ENCODE measurements at regions not wholly inside any gene's neighbourhood (a gene's known extent, or its start where the extent isn't known, plus 50 kb on each side); places are given as distances from the start of the nearest gene placed in this dataset.
A peak's percentile ranks its signal among the peaks of the same experiment; 100 is the strongest.

DNA sequence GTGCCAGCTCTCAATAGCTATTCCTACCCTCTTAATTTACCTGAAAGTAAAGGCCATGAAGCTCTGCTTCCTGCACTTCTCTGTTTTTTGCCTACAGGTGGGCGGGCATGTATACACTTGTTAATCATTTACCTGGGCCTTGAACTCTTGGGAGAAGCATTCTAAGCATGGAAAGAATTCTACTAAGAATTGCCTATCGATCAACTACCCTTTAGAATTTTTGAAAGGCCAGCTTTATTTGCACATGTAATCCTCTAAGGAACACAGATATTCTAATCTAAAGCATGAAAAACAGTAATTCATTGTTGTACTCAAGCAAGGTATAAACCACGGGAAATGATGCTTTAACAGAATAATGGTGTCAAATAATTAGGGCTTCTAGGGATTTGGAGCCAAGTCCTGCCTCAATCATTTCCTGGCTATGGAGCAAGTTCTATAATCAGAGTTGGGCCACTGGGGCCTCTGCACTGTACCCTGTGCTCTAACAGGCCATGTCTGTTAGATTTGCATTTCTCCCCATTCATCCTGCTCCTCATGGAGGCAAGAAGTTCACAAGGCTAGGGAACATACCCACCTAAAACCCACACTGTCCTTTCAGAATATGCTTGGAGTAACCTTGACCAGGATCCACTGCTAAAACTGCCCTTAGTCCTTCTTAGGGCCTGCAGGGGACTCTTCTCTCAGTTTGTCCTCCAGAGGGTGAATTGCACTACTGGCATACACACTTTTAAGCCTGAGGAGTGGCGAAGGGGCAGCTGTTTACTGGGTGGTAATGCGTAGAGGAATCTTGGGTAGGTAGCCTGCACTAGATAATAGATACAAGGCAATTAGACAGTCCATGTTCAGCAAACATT is 276.4 kb upstream of the JAG1 start:
- H3K4me1 ChIP-seq (ENCODE audit: insufficient read depth, low read length) = no peaks in the 10 kb centered on the region
- H3K27ac ChIP-seq (ENCODE audit: low read depth, low read length) = no peak overlapping the region
- no peaks in the 10 kb centered on the region for H3K27me3 Mint-ChIP-seq (ENCODE audit: low read depth, unreplicated experiment)
- no peak overlapping the region for H3K4me2 ChIP-seq (ENCODE audit: low read length)
- H3K9me3 ChIP-seq (ENCODE audit: insufficient read depth, low read depth, low read length) = no peaks in the 10 kb centered on the region
- H3K9ac ChIP-seq (ENCODE audit: low read length) = no peak overlapping the region
- no peaks in the 10 kb centered on the region for H4K20me1 ChIP-seq (ENCODE audit: insufficient read depth, low read length)
- no peak overlapping the region for H3K27ac Mint-ChIP-seq (ENCODE audit: unreplicated experiment)
- H3K36me3 ChIP-seq (ENCODE audit: insufficient read depth, low read length) = no peaks in the 10 kb centered on the region
- no peaks in the 10 kb centered on the region for H3K27me3 ChIP-seq (ENCODE audit: insufficient read depth, low read length)
- FAIRE-seq = no peak
- H3K4me1 Mint-ChIP-seq (ENCODE audit: low read depth, unreplicated experiment) = peaks cover 3% of the 10 kb centered on the region
- TF ChIP-seq EZH2 (IDR thresholded peaks at IDR 0.05; ENCODE audit: insufficient read depth, low read length) = no peak
- TF ChIP-seq, protein P1, sequence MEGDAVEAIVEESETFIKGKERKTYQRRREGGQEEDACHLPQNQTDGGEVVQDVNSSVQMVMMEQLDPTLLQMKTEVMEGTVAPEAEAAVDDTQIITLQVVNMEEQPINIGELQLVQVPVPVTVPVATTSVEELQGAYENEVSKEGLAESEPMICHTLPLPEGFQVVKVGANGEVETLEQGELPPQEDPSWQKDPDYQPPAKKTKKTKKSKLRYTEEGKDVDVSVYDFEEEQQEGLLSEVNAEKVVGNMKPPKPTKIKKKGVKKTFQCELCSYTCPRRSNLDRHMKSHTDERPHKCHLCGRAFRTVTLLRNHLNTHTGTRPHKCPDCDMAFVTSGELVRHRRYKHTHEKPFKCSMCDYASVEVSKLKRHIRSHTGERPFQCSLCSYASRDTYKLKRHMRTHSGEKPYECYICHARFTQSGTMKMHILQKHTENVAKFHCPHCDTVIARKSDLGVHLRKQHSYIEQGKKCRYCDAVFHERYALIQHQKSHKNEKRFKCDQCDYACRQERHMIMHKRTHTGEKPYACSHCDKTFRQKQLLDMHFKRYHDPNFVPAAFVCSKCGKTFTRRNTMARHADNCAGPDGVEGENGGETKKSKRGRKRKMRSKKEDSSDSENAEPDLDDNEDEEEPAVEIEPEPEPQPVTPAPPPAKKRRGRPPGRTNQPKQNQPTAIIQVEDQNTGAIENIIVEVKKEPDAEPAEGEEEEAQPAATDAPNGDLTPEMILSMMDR (IDR thresholded peaks at IDR 0.05; ENCODE audit: insufficient read depth, low read depth, low read length) = no peak
- H2AFZ ChIP-seq (ENCODE audit: low read depth, low read length) = no peak overlapping the region
- peak overlapping the region; percentile 24 for H3K4me3 Mint-ChIP-seq (ENCODE audit: unreplicated experiment)
- no peaks in the 10 kb centered on the region for H3K36me3 Mint-ChIP-seq (ENCODE audit: low read depth, unreplicated experiment)
- no peak for DNase-seq (ENCODE audit: low read depth)
- no peaks in the 10 kb centered on the region for H3K9me3 Mint-ChIP-seq (ENCODE audit: unreplicated experiment)
- no peak overlapping the region for H3K4me3 ChIP-seq (ENCODE audit: insufficient read depth, low read depth, low read length)
- H3K79me2 ChIP-seq (ENCODE audit: insufficient read depth, low read length) = no peaks in the 10 kb centered on the region

DNA sequence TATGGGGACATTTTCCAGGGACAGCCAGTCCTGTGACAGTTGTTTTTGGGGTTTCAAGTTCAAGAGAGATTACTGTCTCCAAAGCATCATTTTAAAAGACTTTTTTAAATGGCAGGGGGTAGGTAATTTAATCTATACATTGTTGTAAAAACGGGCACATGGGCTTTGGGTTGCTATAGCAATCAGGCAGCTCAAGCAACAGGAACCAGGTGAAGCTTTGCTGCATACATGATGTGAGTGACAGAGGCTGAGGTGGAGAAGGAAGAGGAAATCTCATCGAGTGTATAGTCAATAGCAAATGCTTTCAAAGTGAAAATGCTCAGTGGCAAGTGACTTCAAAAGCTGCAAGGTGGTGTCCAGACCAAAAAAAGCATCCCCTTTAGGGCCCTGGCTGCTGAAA is 277.4 kb upstream of the JAG1 start:
- no peaks in the 10 kb centered on the region for H3K27me3 Mint-ChIP-seq (ENCODE audit: low read depth, unreplicated experiment)
- Histone ChIP-seq H3K4me1 (ENCODE audit: insufficient read depth, low read length) (no peaks in the 10 kb centered on the region), H3K4me3 (ENCODE audit: insufficient read depth, low read depth, low read length) (no peak overlapping the region), H3K36me3 (ENCODE audit: insufficient read depth, low read length) (no peaks in the 10 kb centered on the region), H2AFZ (ENCODE audit: low read depth, low read length) (no peak overlapping the region), H3K9ac (ENCODE audit: low read length) (no peak overlapping the region), H3K27ac (ENCODE audit: low read depth, low read length) (no peak overlapping the region), H4K20me1 (ENCODE audit: insufficient read depth, low read length) (no peaks in the 10 kb centered on the region), H3K79me2 (ENCODE audit: insufficient read depth, low read length) (no peaks in the 10 kb centered on the region), H3K4me2 (ENCODE audit: low read length) (no peak overlapping the region), H3K9me3 (ENCODE audit: insufficient read depth, low read depth, low read length) (no peaks in the 10 kb centered on the region), H3K27me3 (ENCODE audit: insufficient read depth, low read length) (no peaks in the 10 kb centered on the region)
- no peaks in the 10 kb centered on the region for H3K36me3 Mint-ChIP-seq (ENCODE audit: low read depth, unreplicated experiment)
- no peak overlapping the region for H3K27ac Mint-ChIP-seq (ENCODE audit: unreplicated experiment)
- DNase-seq (ENCODE audit: low read depth) (no peak), FAIRE-seq (no peak)
- no peak for TF ChIP-seq EZH2 (IDR thresholded peaks at IDR 0.05; ENCODE audit: insufficient read depth, low read length)
- TF ChIP-seq, protein P1 (IDR thresholded peaks at IDR 0.05; ENCODE audit: insufficient read depth, low read depth, low read length) = no peak
- no peak overlapping the region for H3K4me3 Mint-ChIP-seq (ENCODE audit: unreplicated experiment)
- H3K4me1 Mint-ChIP-seq (ENCODE audit: low read depth, unreplicated experiment) = peaks cover 8% of the 10 kb centered on the region
- no peaks in the 10 kb centered on the region for H3K9me3 Mint-ChIP-seq (ENCODE audit: unreplicated experiment)

DNA sequence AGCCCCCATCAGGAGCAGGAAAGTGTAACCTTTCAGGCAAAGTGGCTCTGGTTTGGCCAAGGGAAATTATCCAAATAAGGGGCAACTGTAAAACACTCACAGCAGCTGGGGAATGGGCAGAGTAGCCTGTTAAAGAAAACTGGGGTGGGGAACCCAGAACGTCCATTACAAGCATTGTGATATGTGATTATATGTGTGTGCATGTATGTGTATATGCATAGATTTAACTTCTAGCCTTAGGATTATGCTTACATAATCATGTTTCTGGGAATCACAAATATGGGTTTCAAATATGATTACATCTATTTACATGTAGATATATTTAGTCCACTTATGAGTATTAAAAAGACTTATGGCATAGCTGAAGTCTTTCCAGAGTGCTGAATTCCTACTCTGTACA is 278.1 kb upstream of the JAG1 start:
- FAIRE-seq (no peak), DNase-seq (ENCODE audit: low read depth) (no peak)
- Mint-ChIP-seq H3K4me1 (ENCODE audit: low read depth, unreplicated experiment) (peaks cover 8% of the 10 kb centered on the region), H3K36me3 (ENCODE audit: low read depth, unreplicated experiment) (no peaks in the 10 kb centered on the region), H3K27me3 (ENCODE audit: low read depth, unreplicated experiment) (no peaks in the 10 kb centered on the region), H3K9me3 (ENCODE audit: unreplicated experiment) (no peaks in the 10 kb centered on the region), H3K27ac (ENCODE audit: unreplicated experiment) (no peak overlapping the region), H3K4me3 (ENCODE audit: unreplicated experiment) (no peak overlapping the region)
- Histone ChIP-seq H3K9ac (ENCODE audit: low read length) (no peak overlapping the region), H3K27ac (ENCODE audit: low read depth, low read length) (no peak overlapping the region), H3K4me3 (ENCODE audit: insufficient read depth, low read depth, low read length) (no peak overlapping the region), H4K20me1 (ENCODE audit: insufficient read depth, low read length) (no peaks in the 10 kb centered on the region), H3K4me2 (ENCODE audit: low read length) (no peak overlapping the region), H3K79me2 (ENCODE audit: insufficient read depth, low read length) (no peaks in the 10 kb centered on the region), H3K36me3 (ENCODE audit: insufficient read depth, low read length) (no peaks in the 10 kb centered on the region), H3K4me1 (ENCODE audit: insufficient read depth, low read length) (no peaks in the 10 kb centered on the region), H2AFZ (ENCODE audit: low read depth, low read length) (no peak overlapping the region), H3K27me3 (ENCODE audit: insufficient read depth, low read length) (no peaks in the 10 kb centered on the region), H3K9me3 (ENCODE audit: insufficient read depth, low read depth, low read length) (no peaks in the 10 kb centered on the region)
- TF ChIP-seq, protein P1 (IDR thresholded peaks at IDR 0.05; ENCODE audit: insufficient read depth, low read depth, low read length) = no peak
- TF ChIP-seq EZH2 (IDR thresholded peaks at IDR 0.05; ENCODE audit: insufficient read depth, low read length) = no peak
